Sigmoid colon (tissue), 4 donors: ENCODE measurements at regions not wholly inside any gene's neighbourhood (a gene's known extent, or its start where the extent isn't known, plus 50 kb on each side); places are given as distances from the start of the nearest gene placed in this dataset.

Source experiments
- POLR2A ChIP-seq, 2 donors: fragments of 450-650 bp; IDR thresholded peaks; one replicate each; pipeline ENCODE4 v1.6.1; 2016; ENCODE audit warnings: antibody characterized with exemption in 2 of 2, mild to moderate bottlenecking in 2 of 2, moderate library complexity in 2 of 2
- POLR2AphosphoS5 ChIP-seq, 4 donors: sonication (generic); formaldehyde crosslinking; IDR thresholded peaks; one replicate each; pipeline ENCODE4 v1.6.1; 2017; ENCODE audit warnings: antibody characterized with exemption in 4 of 4

- no peak for TF ChIP-seq POLR2A (IDR thresholded peaks at IDR 0.05)
- TF ChIP-seq POLR2AphosphoS5 (IDR thresholded peaks at IDR 0.05): no peak
These were observed 284.4 kb upstream of the NBEA start for GRCh38 chr13:34657716-34658115.
